T-helper 22 cell (primary cell): ENCODE measurements at regions not wholly inside any gene's neighbourhood (a gene's known extent, or its start where the extent isn't known, plus 50 kb on each side); places are given as distances from the start of the nearest gene placed in this dataset.
"Not testable (repeated sequence)": the region's sequence is repeated elsewhere in the genome, so short reads cannot be mapped to it uniquely, and the experiment has no call there.

Source experiments
- DNase-seq: peaks from one replicate; pipeline ENCODE4 v3.0.0-alpha.2; 2020; ENCODE audit warnings: low read depth

DNA sequence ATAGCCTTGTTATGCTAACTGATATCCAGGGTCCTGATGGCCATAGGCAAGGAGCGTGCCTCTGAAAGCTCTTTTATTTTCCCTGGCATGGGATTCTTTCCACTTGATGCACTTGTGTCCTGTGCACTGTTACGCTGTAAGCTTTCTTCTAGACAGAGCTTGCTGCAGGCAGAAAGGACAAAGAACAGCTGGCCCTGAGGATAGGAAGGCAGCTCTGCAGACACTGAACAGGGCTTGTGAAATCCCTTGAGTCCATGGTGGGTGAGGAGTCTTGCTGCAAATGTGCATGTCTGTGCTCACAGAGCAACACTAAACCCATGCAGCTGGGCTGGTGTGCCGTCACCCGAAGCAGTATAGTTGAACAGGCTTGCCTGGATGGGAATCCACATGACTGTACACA is 126.6 kb downstream of the AKAP11 start:
- DNase-seq, result no peak

DNA sequence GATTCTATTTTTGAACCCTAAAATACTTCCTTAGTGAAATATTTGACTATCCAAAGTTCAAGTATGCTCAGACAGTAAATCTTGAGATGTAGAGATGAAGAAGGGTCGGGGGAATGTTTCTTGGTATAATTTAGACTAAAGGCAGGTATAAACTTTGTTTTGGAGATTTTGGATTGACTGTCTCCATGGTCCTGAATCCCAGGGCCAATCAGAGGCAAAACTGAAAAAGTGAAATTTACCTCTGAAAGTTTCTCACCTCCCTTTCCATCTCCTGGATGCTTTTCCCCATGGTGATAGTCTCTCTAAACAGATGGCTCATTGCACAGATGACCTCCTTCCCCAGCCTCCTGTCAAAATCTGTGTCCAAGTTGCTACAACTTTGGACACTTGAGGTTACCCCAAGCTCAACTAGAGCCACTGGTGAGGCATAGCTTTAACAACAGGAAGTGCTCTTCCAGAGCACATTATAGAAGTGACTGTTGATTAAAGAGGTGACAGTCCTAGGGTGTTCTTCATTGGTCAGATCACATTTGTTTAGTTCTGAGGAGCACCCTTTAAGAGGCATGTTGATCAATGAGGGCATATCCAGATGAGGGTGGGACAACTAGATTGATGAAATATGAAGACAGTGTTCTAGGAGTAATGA is 128.4 kb downstream of the AKAP11 start:
- DNase-seq, result no peak

GRCh38 chr13:42401376-42401775 is 129.4 kb downstream of the AKAP11 start:
- no peak for DNase-seq

DNA sequence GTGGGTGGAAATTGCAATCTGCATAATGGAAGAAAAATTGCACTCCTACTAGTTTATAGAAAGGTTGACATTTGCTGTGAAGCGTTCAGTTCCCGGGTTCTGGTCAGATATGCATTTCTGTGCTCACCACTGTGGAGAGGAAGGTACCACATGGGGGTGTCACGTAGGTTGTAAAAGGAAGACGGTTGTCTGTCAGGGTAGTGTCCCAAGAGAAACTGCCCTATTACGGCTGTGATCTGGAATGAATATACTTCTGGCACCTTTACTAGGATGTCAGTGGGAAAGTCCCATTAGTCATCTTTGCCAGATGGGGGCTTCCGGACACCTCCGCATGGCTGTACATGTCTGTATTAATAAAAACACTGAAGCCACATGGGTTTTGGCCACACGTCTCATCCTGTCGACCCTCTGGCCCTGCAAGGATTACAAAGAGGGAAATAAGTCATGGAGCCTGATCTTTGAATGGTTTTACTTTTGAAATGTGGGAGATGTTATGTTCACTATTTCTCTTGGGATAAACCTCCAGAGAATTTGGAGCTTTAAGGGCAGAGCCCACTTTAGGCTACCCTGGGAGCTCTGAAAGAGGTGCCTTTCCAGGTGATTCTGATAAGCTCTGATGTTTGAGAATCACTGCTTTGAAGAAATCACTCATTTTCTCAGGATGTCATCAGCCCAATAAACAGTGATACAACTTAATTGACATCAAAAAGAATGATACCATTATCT is 133.9 kb downstream of the AKAP11 start:
- DNase-seq, result peak; percentile 19

- DNase-seq, result no peak
Observed at GRCh38 chr13:42409075-42409474, 137.1 kb downstream of the AKAP11 start.

DNA sequence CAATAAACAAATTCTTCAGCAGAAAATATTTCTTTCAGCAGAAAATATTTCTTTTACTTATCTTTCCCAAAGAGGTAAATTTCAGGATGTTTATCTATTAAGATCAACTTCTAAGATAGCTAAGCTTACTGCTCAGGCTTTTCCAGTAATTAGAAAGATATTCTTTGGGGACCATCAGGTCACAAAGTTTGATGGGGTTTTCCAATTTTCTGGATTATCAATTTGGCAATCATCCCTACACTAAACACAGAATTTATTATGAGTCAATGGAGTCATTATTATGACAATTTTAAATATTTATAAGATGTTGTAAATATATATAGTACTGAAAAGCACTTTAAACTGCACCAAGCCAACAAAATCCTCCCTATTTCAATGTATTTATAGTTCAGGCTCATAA is 137.6 kb downstream of the AKAP11 start:
- DNase-seq, result no peak

- no peak for DNase-seq
Observed at GRCh38 chr13:42412812-42413483, 141.0 kb downstream of the AKAP11 start.

DNA sequence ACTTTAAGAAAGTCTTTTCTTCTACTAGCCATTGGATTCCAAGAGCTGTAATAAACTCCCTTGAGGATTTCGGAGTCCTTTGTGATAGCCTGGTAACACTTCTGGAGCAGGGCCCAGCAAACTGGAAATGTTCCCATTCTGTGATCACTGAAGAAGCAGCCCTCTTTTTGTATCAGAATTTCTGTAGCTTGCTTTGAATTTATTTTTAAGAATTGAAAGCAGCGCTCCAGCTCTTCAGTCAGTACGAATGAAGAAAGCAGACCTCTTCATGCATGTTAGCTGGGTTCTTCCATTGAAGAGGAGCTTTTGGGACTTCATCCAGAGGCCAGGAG is 141.5 kb downstream of the AKAP11 start:
- DNase-seq, result no peak

DNA sequence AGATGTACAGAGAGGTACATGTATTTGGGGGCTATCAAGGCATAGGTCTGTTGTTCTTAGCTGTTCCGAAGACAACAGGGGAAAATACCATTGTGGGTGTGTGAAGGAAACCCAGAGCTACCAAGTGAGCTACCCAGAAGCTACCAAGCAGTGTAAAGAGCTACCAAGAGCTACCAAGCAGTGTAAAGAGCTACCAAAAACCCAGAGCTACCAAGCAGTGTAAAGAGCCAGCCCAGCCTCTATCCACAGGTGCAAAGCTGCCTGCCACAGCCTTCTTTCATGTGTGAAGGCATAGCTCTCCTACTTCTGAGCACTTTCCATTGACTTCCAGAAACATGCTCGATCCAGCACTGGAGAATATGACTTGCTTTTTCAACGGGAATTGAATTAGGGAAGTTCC is 145.7 kb downstream of the AKAP11 start:
- no peak for DNase-seq

DNA sequence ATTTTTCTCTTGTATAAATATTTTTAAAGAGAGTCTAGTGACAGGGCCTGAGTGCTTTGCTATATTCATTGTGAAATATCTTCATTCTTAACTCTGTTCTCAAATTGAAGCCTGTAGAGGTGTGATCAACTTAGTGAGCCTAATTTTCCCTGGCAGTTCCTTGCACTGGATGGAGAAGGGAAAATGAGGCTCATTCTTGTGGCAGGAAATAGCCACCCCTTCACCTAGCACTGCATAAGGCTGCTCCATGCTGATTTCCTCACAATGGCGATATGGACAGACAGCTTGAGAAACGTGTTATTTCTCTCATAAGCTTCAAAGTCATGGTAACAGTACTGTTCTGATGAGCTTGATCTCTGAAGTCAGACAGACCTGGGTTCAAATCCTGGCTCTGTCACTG is 146.2 kb downstream of the AKAP11 start:
- no peak for DNase-seq

DNA sequence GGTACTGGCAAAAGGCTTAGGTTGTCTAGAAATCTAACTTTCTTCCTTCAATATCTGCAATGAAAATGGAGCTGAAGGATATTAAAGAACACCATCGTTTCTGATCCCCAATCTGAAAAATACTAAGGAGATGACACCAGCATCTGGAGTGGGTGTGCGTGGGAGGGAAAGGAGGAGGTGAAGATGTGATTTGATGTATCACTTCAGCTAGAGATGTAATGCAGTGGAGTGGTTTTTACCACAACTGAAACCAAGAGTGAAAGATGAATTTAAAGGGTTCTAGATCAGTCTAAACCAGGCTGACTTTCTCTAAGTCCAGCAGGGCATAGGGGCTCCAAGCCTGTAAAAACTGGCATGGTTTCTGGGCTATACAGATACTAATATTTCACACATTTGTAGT is 148.4 kb downstream of the AKAP11 start:
- no peak for DNase-seq

GRCh38 chr13:42422681-42423080 is 150.7 kb downstream of the AKAP11 start:
- DNase-seq, result no peak

GRCh38 chr13:42424182-42424581 is 149.8 kb upstream of the TNFSF11 start:
- no peak for DNase-seq

DNA sequence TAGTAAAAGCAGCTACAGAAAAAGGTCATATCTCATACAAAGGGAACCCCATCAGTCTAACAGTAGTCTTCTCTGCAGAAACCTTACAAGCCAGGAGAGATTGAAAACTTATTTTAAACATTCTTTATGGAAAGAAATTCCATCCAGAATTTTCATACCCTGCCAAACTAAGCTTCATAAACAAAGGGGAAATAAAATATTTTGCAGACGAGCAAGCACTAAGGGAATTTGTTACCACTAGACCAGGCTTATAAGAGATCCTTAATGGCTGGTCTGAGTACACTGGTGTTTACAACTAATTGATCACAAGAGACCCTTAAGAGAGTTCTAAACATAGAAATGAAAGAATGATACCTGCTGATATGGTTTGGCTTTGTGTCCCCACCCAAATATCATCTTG is 128.6 kb upstream of the TNFSF11 start:
- no peak for DNase-seq

- not testable (repeated sequence) for DNase-seq
Observed at GRCh38 chr13:42446597-42446996, 127.4 kb upstream of the TNFSF11 start.

DNA sequence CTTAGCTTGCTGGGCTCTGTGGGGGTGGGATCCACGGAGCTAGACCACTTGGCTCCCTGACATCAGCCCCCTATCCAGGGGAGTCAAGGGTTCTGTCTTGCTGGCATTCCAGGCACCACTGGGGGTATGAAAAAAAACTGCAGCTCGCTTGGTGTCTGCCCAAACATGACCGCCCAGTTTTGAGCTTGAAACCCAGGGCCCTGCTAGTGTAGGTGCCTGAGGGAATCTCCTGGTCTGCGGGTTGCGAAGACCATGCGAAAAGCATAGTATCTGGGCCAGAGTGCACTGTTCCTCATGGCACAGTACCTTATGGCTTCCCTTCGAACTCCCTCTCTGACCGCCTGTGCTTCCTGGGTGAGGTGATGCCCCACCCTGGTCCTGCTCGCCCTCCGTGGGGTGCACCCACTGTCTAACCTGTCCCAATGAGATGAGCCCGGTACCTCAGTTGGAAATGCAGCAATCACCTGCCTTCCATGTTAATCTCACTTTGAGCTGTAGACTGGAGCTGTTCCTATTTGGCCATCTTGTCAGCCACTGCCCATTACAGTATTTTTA is 120.8 kb upstream of the TNFSF11 start:
- DNase-seq, result no peak

DNA sequence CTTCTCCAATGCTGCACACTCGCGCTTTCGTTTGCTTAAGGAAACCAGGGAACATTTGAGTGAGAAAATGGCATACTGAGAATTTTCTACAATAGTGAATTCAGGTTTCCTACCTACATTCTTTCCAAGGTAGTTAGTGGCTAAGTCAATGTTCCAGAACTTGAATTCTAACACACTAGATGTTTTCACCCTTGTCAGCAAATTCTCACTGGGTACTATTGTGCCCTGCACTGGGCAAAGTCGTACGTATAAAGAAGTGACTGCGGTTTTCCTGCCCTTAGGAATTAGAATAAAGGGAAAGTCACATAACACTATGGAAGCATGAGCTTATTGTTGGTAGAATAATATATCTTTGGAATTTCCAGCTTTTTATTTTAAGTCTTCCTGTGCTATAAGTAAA is 119.2 kb upstream of the TNFSF11 start:
- no peak for DNase-seq

- DNase-seq, result no peak
Observed at GRCh38 chr13:42458193-42458592, 115.8 kb upstream of the TNFSF11 start.

GRCh38 chr13:42466123-42466522 is 107.8 kb upstream of the TNFSF11 start:
- no peak for DNase-seq

- no peak for DNase-seq
Observed at GRCh38 chr13:42466609-42467008, 107.3 kb upstream of the TNFSF11 start.

GRCh38 chr13:42474954-42475353 is 99.0 kb upstream of the TNFSF11 start:
- no peak for DNase-seq

- no peak for DNase-seq
Observed at GRCh38 chr13:42477596-42478190, 96.3 kb upstream of the TNFSF11 start.
